ENCODE measurements at regions not wholly inside any gene's neighbourhood (a gene's known extent, or its start where the extent isn't known, plus 50 kb on each side); places are given as distances from the start of the nearest gene placed in this dataset.

DNA sequence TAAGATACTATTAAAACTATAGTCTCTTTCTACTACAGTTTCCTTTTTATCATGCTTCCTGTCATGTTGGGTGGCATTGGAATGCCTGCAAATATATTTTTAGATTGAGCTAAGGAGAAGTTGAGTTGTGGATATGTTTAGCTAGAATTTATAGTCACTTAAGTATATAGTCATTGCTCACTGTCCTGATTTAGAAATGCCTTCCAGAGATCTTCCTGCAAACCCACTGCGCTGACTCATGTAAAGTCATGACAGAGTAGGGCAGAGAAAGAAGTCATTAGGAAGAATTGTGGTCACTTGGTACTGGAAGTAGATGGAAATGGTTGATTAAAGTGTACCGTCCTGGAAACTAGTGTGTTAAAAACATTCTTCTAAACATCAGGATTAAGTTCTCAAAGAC lies 490.3 kb upstream of the PABPC4L start:
- TF ChIP-seq, protein P1, sequence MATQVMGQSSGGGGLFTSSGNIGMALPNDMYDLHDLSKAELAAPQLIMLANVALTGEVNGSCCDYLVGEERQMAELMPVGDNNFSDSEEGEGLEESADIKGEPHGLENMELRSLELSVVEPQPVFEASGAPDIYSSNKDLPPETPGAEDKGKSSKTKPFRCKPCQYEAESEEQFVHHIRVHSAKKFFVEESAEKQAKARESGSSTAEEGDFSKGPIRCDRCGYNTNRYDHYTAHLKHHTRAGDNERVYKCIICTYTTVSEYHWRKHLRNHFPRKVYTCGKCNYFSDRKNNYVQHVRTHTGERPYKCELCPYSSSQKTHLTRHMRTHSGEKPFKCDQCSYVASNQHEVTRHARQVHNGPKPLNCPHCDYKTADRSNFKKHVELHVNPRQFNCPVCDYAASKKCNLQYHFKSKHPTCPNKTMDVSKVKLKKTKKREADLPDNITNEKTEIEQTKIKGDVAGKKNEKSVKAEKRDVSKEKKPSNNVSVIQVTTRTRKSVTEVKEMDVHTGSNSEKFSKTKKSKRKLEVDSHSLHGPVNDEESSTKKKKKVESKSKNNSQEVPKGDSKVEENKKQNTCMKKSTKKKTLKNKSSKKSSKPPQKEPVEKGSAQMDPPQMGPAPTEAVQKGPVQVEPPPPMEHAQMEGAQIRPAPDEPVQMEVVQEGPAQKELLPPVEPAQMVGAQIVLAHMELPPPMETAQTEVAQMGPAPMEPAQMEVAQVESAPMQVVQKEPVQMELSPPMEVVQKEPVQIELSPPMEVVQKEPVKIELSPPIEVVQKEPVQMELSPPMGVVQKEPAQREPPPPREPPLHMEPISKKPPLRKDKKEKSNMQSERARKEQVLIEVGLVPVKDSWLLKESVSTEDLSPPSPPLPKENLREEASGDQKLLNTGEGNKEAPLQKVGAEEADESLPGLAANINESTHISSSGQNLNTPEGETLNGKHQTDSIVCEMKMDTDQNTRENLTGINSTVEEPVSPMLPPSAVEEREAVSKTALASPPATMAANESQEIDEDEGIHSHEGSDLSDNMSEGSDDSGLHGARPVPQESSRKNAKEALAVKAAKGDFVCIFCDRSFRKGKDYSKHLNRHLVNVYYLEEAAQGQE (IDR thresholded peaks at IDR 0.05; ENCODE audit: low read depth): no peak
- TF ChIP-seq NFIC (IDR thresholded peaks at IDR 0.05) (no peak), EGR1 (IDR thresholded peaks at IDR 0.05) (no peak), TEAD4 (IDR thresholded peaks at IDR 0.05) (no peak)
- TF ChIP-seq, protein P2, sequence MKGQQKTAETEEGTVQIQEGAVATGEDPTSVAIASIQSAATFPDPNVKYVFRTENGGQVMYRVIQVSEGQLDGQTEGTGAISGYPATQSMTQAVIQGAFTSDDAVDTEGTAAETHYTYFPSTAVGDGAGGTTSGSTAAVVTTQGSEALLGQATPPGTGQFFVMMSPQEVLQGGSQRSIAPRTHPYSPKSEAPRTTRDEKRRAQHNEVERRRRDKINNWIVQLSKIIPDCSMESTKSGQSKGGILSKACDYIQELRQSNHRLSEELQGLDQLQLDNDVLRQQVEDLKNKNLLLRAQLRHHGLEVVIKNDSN (IDR thresholded peaks at IDR 0.05): no peak

DNA sequence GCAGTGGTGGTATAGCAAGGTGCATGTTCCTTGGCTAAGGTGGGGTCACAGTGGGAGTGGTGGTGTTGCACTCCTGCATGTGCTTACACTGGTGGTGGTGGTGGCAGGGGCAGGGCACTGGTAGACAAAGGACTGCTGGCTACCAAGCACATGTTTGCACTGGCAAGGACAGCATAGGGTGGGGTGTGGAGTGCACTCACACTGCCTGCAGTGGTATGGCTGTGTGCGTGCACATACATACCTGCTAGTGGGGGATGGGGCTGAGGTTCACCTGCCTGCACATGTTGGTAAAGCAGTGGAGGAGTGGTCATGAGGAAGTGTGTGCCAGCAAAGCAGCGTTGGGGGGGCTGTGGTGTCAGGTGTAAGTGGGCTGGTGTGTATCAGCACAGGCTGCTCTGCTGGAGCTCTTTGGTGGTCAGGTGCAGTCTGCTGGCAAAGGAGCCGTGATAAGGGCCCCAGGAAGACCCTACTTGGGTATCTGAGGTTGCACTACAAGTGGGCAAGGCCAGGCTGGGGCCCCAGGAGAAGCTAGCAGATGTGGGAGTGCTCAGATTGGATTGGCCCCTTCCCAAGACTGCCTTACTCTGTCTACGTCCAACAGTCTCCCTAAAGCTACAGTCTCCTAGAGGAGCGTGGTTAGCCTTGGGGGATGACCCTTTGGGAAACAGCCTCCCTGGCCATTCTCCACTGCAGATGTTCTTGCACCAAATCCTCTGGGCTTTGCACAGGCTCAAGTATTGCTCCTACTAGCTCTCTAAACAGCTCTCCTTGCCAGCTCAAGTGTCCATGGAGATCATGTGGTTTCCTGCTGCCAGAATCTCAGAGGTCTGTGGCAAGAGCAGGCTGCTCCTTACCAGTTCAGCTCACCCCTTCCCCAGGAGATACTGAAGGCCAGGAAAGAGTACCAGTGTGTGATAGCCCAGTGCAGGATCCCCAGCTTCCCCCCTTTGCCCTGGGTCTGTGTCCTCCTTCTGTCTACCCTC lies 486.3 kb upstream of the PABPC4L start:
- TF ChIP-seq TCF12 (IDR thresholded peaks at IDR 0.05; ENCODE audit: low read depth): no peak
- no peak for TF ChIP-seq CEBPB (IDR thresholded peaks at IDR 0.05)
- TF ChIP-seq YY1 (IDR thresholded peaks at IDR 0.05; ENCODE audit: low read depth): no peak
- TF ChIP-seq, protein P1 (IDR thresholded peaks at IDR 0.05; ENCODE audit: low read depth): no peak
- TF ChIP-seq EP300 (IDR thresholded peaks at IDR 0.05; ENCODE audit: borderline replicate concordance): no peak
- no peak for TF ChIP-seq CREB1 (IDR thresholded peaks at IDR 0.05; ENCODE audit: low read depth)
- TF ChIP-seq ZBTB7A (IDR thresholded peaks at IDR 0.05; ENCODE audit: low read depth): no peak
- TF ChIP-seq TAF1 (IDR thresholded peaks at IDR 0.05; ENCODE audit: low read depth): no peak
- no peak for TF ChIP-seq TEAD4 (IDR thresholded peaks at IDR 0.05)
- TF ChIP-seq RAD21 (IDR thresholded peaks at IDR 0.05; ENCODE audit: low read depth): no peak
- TF ChIP-seq, protein P2 (IDR thresholded peaks at IDR 0.05): no peak
- TF ChIP-seq NFIC (IDR thresholded peaks at IDR 0.05): no peak
- no peak for TF ChIP-seq FOXM1 (IDR thresholded peaks at IDR 0.05; ENCODE audit: borderline replicate concordance, low read depth)
- no peak for TF ChIP-seq EGR1 (IDR thresholded peaks at IDR 0.05)
- TF ChIP-seq, protein P3, sequence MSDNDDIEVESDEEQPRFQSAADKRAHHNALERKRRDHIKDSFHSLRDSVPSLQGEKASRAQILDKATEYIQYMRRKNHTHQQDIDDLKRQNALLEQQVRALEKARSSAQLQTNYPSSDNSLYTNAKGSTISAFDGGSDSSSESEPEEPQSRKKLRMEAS (IDR thresholded peaks at IDR 0.05): no peak

DNA sequence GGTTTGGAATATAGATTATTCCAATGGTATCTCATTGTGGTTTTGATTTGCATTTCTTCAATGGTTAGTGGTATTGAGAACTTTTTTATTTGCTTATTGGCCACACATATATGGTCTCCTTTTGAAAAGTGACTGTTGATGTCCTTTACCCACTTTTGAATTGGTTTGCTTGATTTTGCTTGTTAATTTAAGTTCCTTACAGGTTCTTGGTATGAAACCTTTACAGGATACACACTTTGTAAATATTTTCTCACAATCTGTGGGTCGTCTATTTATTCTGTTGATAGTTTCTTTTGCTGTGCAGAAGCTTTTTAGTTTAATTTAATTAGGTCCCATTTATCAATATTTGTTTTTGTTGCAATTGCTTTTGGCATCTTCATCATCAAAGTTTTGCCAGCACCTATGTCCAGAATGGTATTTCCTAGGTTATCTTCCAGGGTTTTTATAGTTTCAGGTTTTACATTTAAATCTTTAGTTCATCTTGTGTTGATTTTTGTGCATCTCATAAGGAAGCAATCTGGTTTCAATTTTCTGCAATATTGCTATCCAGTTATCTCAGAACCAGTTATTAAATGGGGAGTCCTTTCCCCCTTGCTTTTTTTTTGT lies 475.7 kb upstream of the PABPC4L start:
- TF ChIP-seq, protein P1 (IDR thresholded peaks at IDR 0.05; ENCODE audit: low read depth): no peak

DNA sequence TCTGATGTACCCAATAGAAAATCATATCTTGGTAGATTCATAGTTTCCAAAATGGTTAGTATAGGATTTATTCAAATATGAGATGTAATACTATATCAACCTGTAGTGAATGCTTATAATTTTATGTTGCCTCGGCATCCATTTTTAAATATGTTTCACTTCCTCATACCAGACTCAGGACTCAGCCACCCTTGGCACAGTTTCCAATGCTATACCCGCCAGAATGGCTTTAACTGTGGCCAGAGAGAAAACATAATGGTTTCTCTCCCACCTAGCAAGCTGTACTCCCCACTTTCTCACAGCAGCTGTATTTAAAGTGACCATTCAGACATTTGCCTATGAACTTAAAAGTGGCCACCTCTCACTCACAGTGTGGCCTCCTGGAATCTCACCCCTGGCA lies 466.6 kb upstream of the PABPC4L start:
- TF ChIP-seq, protein P1 (IDR thresholded peaks at IDR 0.05; ENCODE audit: low read depth): no peak
- no peak for TF ChIP-seq EGR1 (IDR thresholded peaks at IDR 0.05)
- TF ChIP-seq TAF1 (IDR thresholded peaks at IDR 0.05; ENCODE audit: low read depth): no peak
- TF ChIP-seq, protein P2 (IDR thresholded peaks at IDR 0.05): no peak
- TF ChIP-seq, protein P3 (IDR thresholded peaks at IDR 0.05): no peak
- TF ChIP-seq CEBPB (IDR thresholded peaks at IDR 0.05): no peak
- no peak for TF ChIP-seq NFIC (IDR thresholded peaks at IDR 0.05)
- no peak for TF ChIP-seq EP300 (IDR thresholded peaks at IDR 0.05; ENCODE audit: borderline replicate concordance)
- TF ChIP-seq CREB1 (IDR thresholded peaks at IDR 0.05; ENCODE audit: low read depth): no peak
- no peak for TF ChIP-seq YY1 (IDR thresholded peaks at IDR 0.05; ENCODE audit: low read depth)
- TF ChIP-seq ZBTB7A (IDR thresholded peaks at IDR 0.05; ENCODE audit: low read depth): no peak
- TF ChIP-seq FOXM1 (IDR thresholded peaks at IDR 0.05; ENCODE audit: borderline replicate concordance, low read depth): no peak
- TF ChIP-seq TCF12 (IDR thresholded peaks at IDR 0.05; ENCODE audit: low read depth): no peak
- no peak for TF ChIP-seq TEAD4 (IDR thresholded peaks at IDR 0.05)
- no peak for TF ChIP-seq RAD21 (IDR thresholded peaks at IDR 0.05; ENCODE audit: low read depth)
